ENCODE measurements at regions not wholly inside any gene's neighbourhood (a gene's known extent, or its start where the extent isn't known, plus 50 kb on each side); places are given as distances from the start of the nearest gene placed in this dataset.

DNA sequence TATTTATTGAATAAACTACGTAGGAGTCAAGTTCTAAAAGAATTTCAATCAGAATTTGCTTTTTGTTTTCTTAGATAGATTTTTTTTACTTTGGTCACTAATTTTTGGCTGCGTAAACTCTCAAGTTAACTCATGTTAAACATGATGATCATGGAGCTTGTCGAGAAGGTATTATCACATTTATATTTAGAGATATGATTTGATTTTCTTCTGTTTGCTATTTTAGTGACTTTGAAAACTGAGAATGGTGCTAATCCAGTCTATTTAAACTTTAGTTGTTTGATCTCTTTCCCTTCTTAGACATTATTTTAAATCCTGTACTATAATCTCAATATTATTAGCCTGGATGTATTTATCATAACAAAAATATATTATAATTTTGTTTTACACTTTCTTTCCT, 179.4 kb upstream of the SEMA3C start:
- ChIA-PET POLR2A (no interaction called here), CTCF (no interaction called here)
- Mint-ChIP-seq H3K4me1 (ENCODE audit: low read depth) (no peaks in the 10 kb centered on the region), H3K4me3 (no peak overlapping the region), H3K36me3 (ENCODE audit: low read depth) (no peaks in the 10 kb centered on the region), H3K27ac (no peak overlapping the region), H3K9me3 (peaks cover 3% of the 10 kb centered on the region), H3K27me3 (no peaks in the 10 kb centered on the region)
- DNase-seq (no peak), ATAC-seq (ENCODE audit: poor library complexity) (no peak)
- no peak overlapping the region for H3K4me3 ChIP-seq (ENCODE audit: low read length)
- no peaks in the 10 kb centered on the region for H3K4me1 ChIP-seq (ENCODE audit: insufficient read depth, low read length)
- H3K27me3 ChIP-seq (ENCODE audit: control insufficient read depth in 1 of 2, insufficient read depth in 2 of 2, low read length in 2 of 2): no peaks in the 10 kb centered on the region
- no peak overlapping the region for H3K27ac ChIP-seq (ENCODE audit: low read depth in 1 of 2, low read length in 2 of 2)
- TF ChIP-seq, protein P1, sequence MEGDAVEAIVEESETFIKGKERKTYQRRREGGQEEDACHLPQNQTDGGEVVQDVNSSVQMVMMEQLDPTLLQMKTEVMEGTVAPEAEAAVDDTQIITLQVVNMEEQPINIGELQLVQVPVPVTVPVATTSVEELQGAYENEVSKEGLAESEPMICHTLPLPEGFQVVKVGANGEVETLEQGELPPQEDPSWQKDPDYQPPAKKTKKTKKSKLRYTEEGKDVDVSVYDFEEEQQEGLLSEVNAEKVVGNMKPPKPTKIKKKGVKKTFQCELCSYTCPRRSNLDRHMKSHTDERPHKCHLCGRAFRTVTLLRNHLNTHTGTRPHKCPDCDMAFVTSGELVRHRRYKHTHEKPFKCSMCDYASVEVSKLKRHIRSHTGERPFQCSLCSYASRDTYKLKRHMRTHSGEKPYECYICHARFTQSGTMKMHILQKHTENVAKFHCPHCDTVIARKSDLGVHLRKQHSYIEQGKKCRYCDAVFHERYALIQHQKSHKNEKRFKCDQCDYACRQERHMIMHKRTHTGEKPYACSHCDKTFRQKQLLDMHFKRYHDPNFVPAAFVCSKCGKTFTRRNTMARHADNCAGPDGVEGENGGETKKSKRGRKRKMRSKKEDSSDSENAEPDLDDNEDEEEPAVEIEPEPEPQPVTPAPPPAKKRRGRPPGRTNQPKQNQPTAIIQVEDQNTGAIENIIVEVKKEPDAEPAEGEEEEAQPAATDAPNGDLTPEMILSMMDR (IDR thresholded peaks at IDR 0.05): no peak
- intact Hi-C loops (cut with DNase I, micrococcal nuclease): no loop called here
- H3K9me3 ChIP-seq (ENCODE audit: control insufficient read depth in 1 of 2, insufficient read depth in 1 of 2, low read length in 2 of 2): no peaks in the 10 kb centered on the region
- no peaks in the 10 kb centered on the region for H3K36me3 ChIP-seq (ENCODE audit: insufficient read depth, low read length)

DNA sequence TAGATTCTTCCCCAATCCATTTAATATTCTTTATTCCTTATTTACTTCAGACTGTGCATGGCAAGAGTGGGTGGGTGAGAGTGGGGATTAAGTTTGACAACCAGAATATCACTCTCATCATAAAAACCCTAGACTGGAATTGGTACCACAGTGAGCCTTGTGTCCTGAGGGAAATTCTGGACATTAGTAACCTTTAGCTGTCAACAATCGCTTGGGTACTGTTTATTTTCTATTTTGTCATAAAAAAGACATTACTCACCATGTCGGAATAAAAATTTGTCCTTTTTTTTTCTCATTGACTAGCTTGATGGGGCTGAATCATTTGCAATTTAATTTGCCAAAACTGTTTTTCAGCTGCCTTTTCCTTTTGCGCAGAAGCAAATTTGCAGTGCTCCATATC, 176.1 kb upstream of the SEMA3C start:
- peaks cover 2% of the 10 kb centered on the region for H3K9me3 Mint-ChIP-seq
- ChIA-PET POLR2A (no interaction called here), CTCF (no interaction called here)
- Histone ChIP-seq H3K27me3 (ENCODE audit: control insufficient read depth in 1 of 2, insufficient read depth in 2 of 2, low read length in 2 of 2) (no peaks in the 10 kb centered on the region), H3K4me3 (ENCODE audit: low read length) (no peak overlapping the region), H3K36me3 (ENCODE audit: insufficient read depth, low read length) (no peaks in the 10 kb centered on the region), H3K4me1 (ENCODE audit: insufficient read depth, low read length) (no peaks in the 10 kb centered on the region), H3K9me3 (ENCODE audit: control insufficient read depth in 1 of 2, insufficient read depth in 1 of 2, low read length in 2 of 2) (peaks cover 0 to 13% of the 10 kb centered on the region in 2 experiments), H3K27ac (ENCODE audit: low read depth in 1 of 2, low read length in 2 of 2) (no peak overlapping the region)
- H3K36me3 Mint-ChIP-seq (ENCODE audit: low read depth): no peaks in the 10 kb centered on the region
- H3K4me3 Mint-ChIP-seq: no peak overlapping the region
- intact Hi-C loops (cut with DNase I, micrococcal nuclease): no loop called here
- H3K27ac Mint-ChIP-seq: no peak overlapping the region
- TF ChIP-seq, protein P1 (IDR thresholded peaks at IDR 0.05): no peak
- no peak for DNase-seq
- H3K27me3 Mint-ChIP-seq: no peaks in the 10 kb centered on the region
- ATAC-seq (ENCODE audit: poor library complexity): no peak
- no peaks in the 10 kb centered on the region for H3K4me1 Mint-ChIP-seq (ENCODE audit: low read depth)

DNA sequence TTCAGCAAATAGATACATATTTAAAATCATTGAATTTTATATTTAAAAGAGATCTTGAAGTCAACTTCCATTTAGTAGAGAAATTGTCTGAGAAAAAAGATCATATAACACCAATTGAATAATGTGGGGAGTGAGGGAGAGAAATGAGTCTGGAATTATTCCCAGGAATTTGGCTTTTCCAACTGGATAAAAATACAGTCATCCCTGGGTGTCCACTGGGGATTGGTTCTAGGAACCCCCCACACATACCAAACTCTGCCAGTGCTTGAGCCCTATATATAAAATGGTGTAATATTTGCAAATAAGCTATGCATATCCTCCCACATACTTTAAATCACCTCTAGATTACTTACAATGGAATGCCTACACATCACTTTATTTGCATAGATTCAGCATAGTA, 162.8 kb upstream of the SEMA3C start:
- no peak overlapping the region for H3K27ac Mint-ChIP-seq
- no peak overlapping the region for H3K4me3 Mint-ChIP-seq
- ChIA-PET POLR2A (no interaction called here), CTCF (no interaction called here)
- TF ChIP-seq, protein P1 (IDR thresholded peaks at IDR 0.05): no peak
- Histone ChIP-seq H3K9me3 (ENCODE audit: control insufficient read depth in 1 of 2, insufficient read depth in 1 of 2, low read length in 2 of 2) (peaks cover 0 to 11% of the 10 kb centered on the region in 2 experiments), H3K4me1 (ENCODE audit: insufficient read depth, low read length) (no peaks in the 10 kb centered on the region), H3K27ac (ENCODE audit: low read depth in 1 of 2, low read length in 2 of 2) (no peak overlapping the region), H3K36me3 (ENCODE audit: insufficient read depth, low read length) (no peaks in the 10 kb centered on the region), H3K4me3 (ENCODE audit: low read length) (no peak overlapping the region), H3K27me3 (ENCODE audit: control insufficient read depth in 1 of 2, insufficient read depth in 2 of 2, low read length in 2 of 2) (no peaks in the 10 kb centered on the region)
- H3K9me3 Mint-ChIP-seq: peaks cover 4% of the 10 kb centered on the region
- H3K4me1 Mint-ChIP-seq (ENCODE audit: low read depth): no peaks in the 10 kb centered on the region
- H3K36me3 Mint-ChIP-seq (ENCODE audit: low read depth): no peaks in the 10 kb centered on the region
- ATAC-seq (ENCODE audit: poor library complexity): no peak
- no peaks in the 10 kb centered on the region for H3K27me3 Mint-ChIP-seq
- intact Hi-C loops (cut with DNase I, micrococcal nuclease): no loop called here
- DNase-seq: no peak
